HEK293 (cell line): ENCODE measurements at regions not wholly inside any gene's neighbourhood (a gene's known extent, or its start where the extent isn't known, plus 50 kb on each side); places are given as distances from the start of the nearest gene placed in this dataset.

Experiments
- CTCF ChIA-PET: fragments of 350-600 bp; formaldehyde crosslinking; extraction: SDS; loops from one replicate; lab custom pipeline; 2021; ENCODE audit warnings: antibody characterized with exemption; lab: Yijun Ruan, JAX
- POLR2A ChIA-PET: fragments of 300-600 bp; formaldehyde crosslinking; extraction: SDS; loops from one replicate; lab custom pipeline; 2020; ENCODE audit warnings: antibody characterized with exemption, inconsistent platforms; lab: Yijun Ruan, JAX
- H3K27ac ChIP-seq: fragments of 200-500 bp; sonication (Bioruptor generic); 2 replicates; pipeline ENCODE4 v1.5.1; 2014; ENCODE audit warnings: low read depth, low read length, control low read depth, inconsistent platforms; ENCODE audit errors: extremely low read depth
- H3K36me3 ChIP-seq, 2 experiments: fragments of 200-500 bp in 1 of 2; sonication (Bioruptor generic) in 1 of 2; 1 replicate in 1 of 2; 2 replicates in 1 of 2; pipeline ENCODE4 v1.5.1; 2014 to 2017; ENCODE audit warnings: inconsistent platforms in 2 of 2, low read length in 2 of 2; ENCODE audit not compliant: control insufficient read depth in 2 of 2, insufficient read depth in 1 of 2
- H3K4me1 ChIP-seq: fragments of 200-500 bp; sonication (Bioruptor generic); 2 replicates; pipeline ENCODE4 v1.5.1; 2014; ENCODE audit warnings: mild to moderate bottlenecking, low read length, inconsistent platforms; ENCODE audit not compliant: control insufficient read depth, insufficient read depth
- H3K4me3 ChIP-seq: 2 replicates; pipeline ENCODE4 v1.5.1; 2011; ENCODE audit warnings: low read depth, mild to moderate bottlenecking, control low read depth, low read length, moderate library complexity
- H3K9me3 ChIP-seq: fragments of 200-500 bp; sonication (Bioruptor generic); 2 replicates; pipeline ENCODE4 v1.5.1; 2014; ENCODE audit warnings: low read depth, low read length, inconsistent platforms; ENCODE audit not compliant: control insufficient read depth, insufficient read depth
- MEIS1 ChIP-seq: sonication (generic); formaldehyde crosslinking; IDR thresholded peaks from 2 replicates; pipeline ENCODE4 v1.8.1; 2022; ENCODE audit warnings: missing genetic modification reagents, mild to moderate bottlenecking, borderline replicate concordance
- TCF7L2 ChIP-seq: IDR thresholded peaks from 2 replicates; pipeline ENCODE4 v1.6.1; 2011; ENCODE audit warnings: low read depth, mild to moderate bottlenecking, inconsistent platforms, low read length, moderate library complexity, borderline replicate concordance
- ZBTB20 ChIP-seq: fragments of 450-650 bp; formaldehyde crosslinking; IDR thresholded peaks from 2 replicates; pipeline ENCODE4 v1.5.1; 2016; ENCODE audit warnings: missing biosample characterization, missing genetic modification characterization
- ZBTB21 ChIP-seq: fragments of 450-650 bp; formaldehyde crosslinking; IDR thresholded peaks from 2 replicates; pipeline ENCODE4 v1.5.1; 2017; ENCODE audit warnings: missing biosample characterization, missing genetic modification characterization
- ZNF169 ChIP-seq: fragments of 450-650 bp; formaldehyde crosslinking; IDR thresholded peaks from 2 replicates; pipeline ENCODE4 v1.5.1; 2016; ENCODE audit warnings: missing biosample characterization, missing genetic modification characterization
- ZNF239 ChIP-seq: fragments of 450-650 bp; formaldehyde crosslinking; IDR thresholded peaks from 2 replicates; pipeline ENCODE4 v1.5.1; 2016; ENCODE audit warnings: missing biosample characterization, missing genetic modification characterization
- ZNF354C ChIP-seq: fragments of 450-650 bp; formaldehyde crosslinking; IDR thresholded peaks from 2 replicates; pipeline ENCODE4 v1.5.1; 2016; ENCODE audit warnings: missing biosample characterization, missing genetic modification characterization, low read depth, borderline replicate concordance
- ZNF677 ChIP-seq: fragments of 450-650 bp; IDR thresholded peaks from 2 replicates; pipeline ENCODE4 v1.5.0; 2018; ENCODE audit warnings: missing biosample characterization, mild to moderate bottlenecking, missing genetic modification characterization, moderate library complexity
- ZNF76 ChIP-seq: fragments of 450-650 bp; formaldehyde crosslinking; IDR thresholded peaks from 2 replicates; pipeline ENCODE4; 2016; ENCODE audit warnings: low read depth, missing biosample characterization, missing genetic modification characterization, borderline replicate concordance
- TF ChIP-seq, protein P1 (sequence below): fragments of 450-650 bp; formaldehyde crosslinking; IDR thresholded peaks from 2 replicates; pipeline ENCODE4 v1.5.1; 2016; ENCODE audit warnings: missing biosample characterization, missing genetic modification characterization, borderline replicate concordance
- TF ChIP-seq, protein P2 (sequence below): fragments of 450-650 bp; formaldehyde crosslinking; IDR thresholded peaks from 2 replicates; pipeline ENCODE4 v1.5.1; 2016; ENCODE audit warnings: missing biosample characterization, missing genetic modification characterization, low read depth
- TF ChIP-seq, protein P3 (sequence below): fragments of 450-650 bp; formaldehyde crosslinking; IDR thresholded peaks from 2 replicates; pipeline ENCODE4 v1.5.1; 2016; ENCODE audit warnings: missing biosample characterization, missing genetic modification characterization
- TF ChIP-seq, protein P4 (sequence below): fragments of 450-650 bp; formaldehyde crosslinking; conservative IDR thresholded peaks from 2 replicates; pipeline ENCODE4 v1.5.1; 2016; ENCODE audit warnings: low read depth, missing biosample characterization, missing genetic modification characterization
- TF ChIP-seq, protein P5 (sequence below): fragments of 450-650 bp; formaldehyde crosslinking; IDR thresholded peaks from 2 replicates; pipeline ENCODE4 v1.5.1; 2017; ENCODE audit warnings: missing biosample characterization, missing genetic modification characterization

DNA sequence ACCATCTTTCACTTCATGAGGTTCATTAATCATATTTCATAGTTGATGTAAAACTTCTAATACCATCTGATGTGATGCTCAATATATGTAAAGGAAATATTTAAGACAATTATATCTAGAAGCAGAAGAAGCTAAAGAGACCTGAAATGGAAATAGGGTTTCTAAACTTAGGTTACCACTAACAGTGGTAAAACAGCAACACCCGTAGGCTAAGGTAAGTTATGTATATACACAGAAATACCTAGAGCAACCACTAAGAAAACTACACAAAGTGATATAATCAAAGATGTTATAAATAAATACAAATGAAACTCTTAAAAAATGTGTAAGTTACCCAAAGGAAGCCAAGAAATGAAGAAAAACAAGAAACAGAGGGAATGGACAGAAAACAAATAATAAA, 61.1 kb upstream of the TNFSF4 start:
- ChIA-PET CTCF (interaction anchor here (0.6 to 3.0 kb wide), 4 partner anchors 13 to 174 kb away, joined by 3 to 8 read pairs (median 4); no protein-coding TSS in a partner anchor), POLR2A (no interaction called here)
- no peaks in the 10 kb centered on the region for H3K4me1 ChIP-seq
- H3K4me3 ChIP-seq, result no peak overlapping the region
- H3K9me3 ChIP-seq, result no peaks in the 10 kb centered on the region
- H3K27ac ChIP-seq, result no peak overlapping the region
- no peaks in the 10 kb centered on the region for H3K36me3 ChIP-seq
- TF ChIP-seq ZBTB21 (tag by site-specific recombination), result no peak
- TF ChIP-seq, protein P1, sequence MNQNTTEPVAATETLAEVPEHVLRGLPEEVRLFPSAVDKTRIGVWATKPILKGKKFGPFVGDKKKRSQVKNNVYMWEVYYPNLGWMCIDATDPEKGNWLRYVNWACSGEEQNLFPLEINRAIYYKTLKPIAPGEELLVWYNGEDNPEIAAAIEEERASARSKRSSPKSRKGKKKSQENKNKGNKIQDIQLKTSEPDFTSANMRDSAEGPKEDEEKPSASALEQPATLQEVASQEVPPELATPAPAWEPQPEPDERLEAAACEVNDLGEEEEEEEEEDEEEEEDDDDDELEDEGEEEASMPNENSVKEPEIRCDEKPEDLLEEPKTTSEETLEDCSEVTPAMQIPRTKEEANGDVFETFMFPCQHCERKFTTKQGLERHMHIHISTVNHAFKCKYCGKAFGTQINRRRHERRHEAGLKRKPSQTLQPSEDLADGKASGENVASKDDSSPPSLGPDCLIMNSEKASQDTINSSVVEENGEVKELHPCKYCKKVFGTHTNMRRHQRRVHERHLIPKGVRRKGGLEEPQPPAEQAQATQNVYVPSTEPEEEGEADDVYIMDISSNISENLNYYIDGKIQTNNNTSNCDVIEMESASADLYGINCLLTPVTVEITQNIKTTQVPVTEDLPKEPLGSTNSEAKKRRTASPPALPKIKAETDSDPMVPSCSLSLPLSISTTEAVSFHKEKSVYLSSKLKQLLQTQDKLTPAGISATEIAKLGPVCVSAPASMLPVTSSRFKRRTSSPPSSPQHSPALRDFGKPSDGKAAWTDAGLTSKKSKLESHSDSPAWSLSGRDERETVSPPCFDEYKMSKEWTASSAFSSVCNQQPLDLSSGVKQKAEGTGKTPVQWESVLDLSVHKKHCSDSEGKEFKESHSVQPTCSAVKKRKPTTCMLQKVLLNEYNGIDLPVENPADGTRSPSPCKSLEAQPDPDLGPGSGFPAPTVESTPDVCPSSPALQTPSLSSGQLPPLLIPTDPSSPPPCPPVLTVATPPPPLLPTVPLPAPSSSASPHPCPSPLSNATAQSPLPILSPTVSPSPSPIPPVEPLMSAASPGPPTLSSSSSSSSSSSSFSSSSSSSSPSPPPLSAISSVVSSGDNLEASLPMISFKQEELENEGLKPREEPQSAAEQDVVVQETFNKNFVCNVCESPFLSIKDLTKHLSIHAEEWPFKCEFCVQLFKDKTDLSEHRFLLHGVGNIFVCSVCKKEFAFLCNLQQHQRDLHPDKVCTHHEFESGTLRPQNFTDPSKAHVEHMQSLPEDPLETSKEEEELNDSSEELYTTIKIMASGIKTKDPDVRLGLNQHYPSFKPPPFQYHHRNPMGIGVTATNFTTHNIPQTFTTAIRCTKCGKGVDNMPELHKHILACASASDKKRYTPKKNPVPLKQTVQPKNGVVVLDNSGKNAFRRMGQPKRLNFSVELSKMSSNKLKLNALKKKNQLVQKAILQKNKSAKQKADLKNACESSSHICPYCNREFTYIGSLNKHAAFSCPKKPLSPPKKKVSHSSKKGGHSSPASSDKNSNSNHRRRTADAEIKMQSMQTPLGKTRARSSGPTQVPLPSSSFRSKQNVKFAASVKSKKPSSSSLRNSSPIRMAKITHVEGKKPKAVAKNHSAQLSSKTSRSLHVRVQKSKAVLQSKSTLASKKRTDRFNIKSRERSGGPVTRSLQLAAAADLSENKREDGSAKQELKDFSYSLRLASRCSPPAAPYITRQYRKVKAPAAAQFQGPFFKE (tag by site-specific recombination), result no peak
- TF ChIP-seq, protein P2, sequence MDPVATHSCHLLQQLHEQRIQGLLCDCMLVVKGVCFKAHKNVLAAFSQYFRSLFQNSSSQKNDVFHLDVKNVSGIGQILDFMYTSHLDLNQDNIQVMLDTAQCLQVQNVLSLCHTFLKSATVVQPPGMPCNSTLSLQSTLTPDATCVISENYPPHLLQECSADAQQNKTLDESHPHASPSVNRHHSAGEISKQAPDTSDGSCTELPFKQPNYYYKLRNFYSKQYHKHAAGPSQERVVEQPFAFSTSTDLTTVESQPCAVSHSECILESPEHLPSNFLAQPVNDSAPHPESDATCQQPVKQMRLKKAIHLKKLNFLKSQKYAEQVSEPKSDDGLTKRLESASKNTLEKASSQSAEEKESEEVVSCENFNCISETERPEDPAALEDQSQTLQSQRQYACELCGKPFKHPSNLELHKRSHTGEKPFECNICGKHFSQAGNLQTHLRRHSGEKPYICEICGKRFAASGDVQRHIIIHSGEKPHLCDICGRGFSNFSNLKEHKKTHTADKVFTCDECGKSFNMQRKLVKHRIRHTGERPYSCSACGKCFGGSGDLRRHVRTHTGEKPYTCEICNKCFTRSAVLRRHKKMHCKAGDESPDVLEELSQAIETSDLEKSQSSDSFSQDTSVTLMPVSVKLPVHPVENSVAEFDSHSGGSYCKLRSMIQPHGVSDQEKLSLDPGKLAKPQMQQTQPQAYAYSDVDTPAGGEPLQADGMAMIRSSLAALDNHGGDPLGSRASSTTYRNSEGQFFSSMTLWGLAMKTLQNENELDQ, result no peak
- TF ChIP-seq, protein P3, sequence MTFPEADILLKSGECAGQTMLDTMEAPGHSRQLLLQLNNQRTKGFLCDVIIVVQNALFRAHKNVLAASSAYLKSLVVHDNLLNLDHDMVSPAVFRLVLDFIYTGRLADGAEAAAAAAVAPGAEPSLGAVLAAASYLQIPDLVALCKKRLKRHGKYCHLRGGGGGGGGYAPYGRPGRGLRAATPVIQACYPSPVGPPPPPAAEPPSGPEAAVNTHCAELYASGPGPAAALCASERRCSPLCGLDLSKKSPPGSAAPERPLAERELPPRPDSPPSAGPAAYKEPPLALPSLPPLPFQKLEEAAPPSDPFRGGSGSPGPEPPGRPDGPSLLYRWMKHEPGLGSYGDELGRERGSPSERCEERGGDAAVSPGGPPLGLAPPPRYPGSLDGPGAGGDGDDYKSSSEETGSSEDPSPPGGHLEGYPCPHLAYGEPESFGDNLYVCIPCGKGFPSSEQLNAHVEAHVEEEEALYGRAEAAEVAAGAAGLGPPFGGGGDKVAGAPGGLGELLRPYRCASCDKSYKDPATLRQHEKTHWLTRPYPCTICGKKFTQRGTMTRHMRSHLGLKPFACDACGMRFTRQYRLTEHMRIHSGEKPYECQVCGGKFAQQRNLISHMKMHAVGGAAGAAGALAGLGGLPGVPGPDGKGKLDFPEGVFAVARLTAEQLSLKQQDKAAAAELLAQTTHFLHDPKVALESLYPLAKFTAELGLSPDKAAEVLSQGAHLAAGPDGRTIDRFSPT, result no peak
- TF ChIP-seq TCF7L2, result no peak
- TF ChIP-seq ZNF169 (tag by site-specific recombination), result no peak
- no peak for TF ChIP-seq ZBTB20 (tag by site-specific recombination)
- TF ChIP-seq, protein P4, sequence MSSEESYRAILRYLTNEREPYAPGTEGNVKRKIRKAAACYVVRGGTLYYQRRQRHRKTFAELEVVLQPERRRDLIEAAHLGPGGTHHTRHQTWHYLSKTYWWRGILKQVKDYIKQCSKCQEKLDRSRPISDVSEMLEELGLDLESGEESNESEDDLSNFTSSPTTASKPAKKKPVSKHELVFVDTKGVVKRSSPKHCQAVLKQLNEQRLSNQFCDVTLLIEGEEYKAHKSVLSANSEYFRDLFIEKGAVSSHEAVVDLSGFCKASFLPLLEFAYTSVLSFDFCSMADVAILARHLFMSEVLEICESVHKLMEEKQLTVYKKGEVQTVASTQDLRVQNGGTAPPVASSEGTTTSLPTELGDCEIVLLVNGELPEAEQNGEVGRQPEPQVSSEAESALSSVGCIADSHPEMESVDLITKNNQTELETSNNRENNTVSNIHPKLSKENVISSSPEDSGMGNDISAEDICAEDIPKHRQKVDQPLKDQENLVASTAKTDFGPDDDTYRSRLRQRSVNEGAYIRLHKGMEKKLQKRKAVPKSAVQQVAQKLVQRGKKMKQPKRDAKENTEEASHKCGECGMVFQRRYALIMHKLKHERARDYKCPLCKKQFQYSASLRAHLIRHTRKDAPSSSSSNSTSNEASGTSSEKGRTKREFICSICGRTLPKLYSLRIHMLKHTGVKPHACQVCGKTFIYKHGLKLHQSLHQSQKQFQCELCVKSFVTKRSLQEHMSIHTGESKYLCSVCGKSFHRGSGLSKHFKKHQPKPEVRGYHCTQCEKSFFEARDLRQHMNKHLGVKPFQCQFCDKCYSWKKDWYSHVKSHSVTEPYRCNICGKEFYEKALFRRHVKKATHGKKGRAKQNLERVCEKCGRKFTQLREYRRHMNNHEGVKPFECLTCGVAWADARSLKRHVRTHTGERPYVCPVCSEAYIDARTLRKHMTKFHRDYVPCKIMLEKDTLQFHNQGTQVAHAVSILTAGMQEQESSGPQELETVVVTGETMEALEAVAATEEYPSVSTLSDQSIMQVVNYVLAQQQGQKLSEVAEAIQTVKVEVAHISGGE (tag by site-specific recombination), result no peak
- TF ChIP-seq, protein P5, sequence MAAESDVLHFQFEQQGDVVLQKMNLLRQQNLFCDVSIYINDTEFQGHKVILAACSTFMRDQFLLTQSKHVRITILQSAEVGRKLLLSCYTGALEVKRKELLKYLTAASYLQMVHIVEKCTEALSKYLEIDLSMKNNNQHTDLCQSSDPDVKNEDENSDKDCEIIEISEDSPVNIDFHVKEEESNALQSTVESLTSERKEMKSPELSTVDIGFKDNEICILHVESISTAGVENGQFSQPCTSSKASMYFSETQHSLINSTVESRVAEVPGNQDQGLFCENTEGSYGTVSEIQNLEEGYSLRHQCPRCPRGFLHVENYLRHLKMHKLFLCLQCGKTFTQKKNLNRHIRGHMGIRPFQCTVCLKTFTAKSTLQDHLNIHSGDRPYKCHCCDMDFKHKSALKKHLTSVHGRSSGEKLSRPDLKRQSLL (tag by site-specific recombination), result no peak
- no peak for TF ChIP-seq ZNF239 (tag by site-specific recombination)
- no peak for TF ChIP-seq ZNF354C (tag by site-specific recombination)
- no peak for TF ChIP-seq MEIS1 (CRISPR knock-in tag)
- no peak for TF ChIP-seq ZNF76
- TF ChIP-seq ZNF677 (tag by site-specific recombination), result no peak
